ENCODE measurements at regions not wholly inside any gene's neighbourhood (a gene's known extent, or its start where the extent isn't known, plus 50 kb on each side); places are given as distances from the start of the nearest gene placed in this dataset.

- ChIA-PET CTCF (no interaction called here), POLR2A (no interaction called here)
- TF ChIP-seq CTCF (IDR thresholded peaks at IDR 0.05): no peak
- H3K9me3 Mint-ChIP-seq: no peaks in the 10 kb centered on the region
- no peak overlapping the region for H3K4me3 Mint-ChIP-seq
- DNase-seq: no peak
- Histone ChIP-seq H3K4me1 (ENCODE audit: insufficient read depth, low read length) (no peaks in the 10 kb centered on the region), H3K9me3 (ENCODE audit: control insufficient read depth in 1 of 2, insufficient read depth in 1 of 2, low read length in 2 of 2) (no peaks in the 10 kb centered on the region), H3K36me3 (ENCODE audit: insufficient read depth, low read length) (no peaks in the 10 kb centered on the region), H3K27ac (ENCODE audit: low read depth in 1 of 2, low read length in 2 of 2) (no peak overlapping the region), H3K4me3 (ENCODE audit: low read length) (no peak overlapping the region), H3K27me3 (ENCODE audit: control insufficient read depth in 1 of 2, insufficient read depth in 2 of 2, low read length in 2 of 2) (no peaks in the 10 kb centered on the region)
- ATAC-seq (ENCODE audit: poor library complexity): no peak
- no peaks in the 10 kb centered on the region for H3K4me1 Mint-ChIP-seq (ENCODE audit: low read depth)
- no peaks in the 10 kb centered on the region for H3K36me3 Mint-ChIP-seq (ENCODE audit: low read depth)
- H3K27me3 Mint-ChIP-seq: peaks cover 25% of the 10 kb centered on the region
- intact Hi-C loops (cut with DNase I, micrococcal nuclease): no loop called here
- no peak overlapping the region for H3K27ac Mint-ChIP-seq
Measured at GRCh38 chr11:8838248-8838647, 72.7 kb upstream of the AKIP1 start.

GRCh38 chr11:8839306-8839956, 71.6 kb upstream of the AKIP1 start:
- Mint-ChIP-seq H3K9me3 (no peaks in the 10 kb centered on the region), H3K4me3 (no peak overlapping the region), H3K4me1 (ENCODE audit: low read depth) (no peaks in the 10 kb centered on the region), H3K27ac (no peak overlapping the region), H3K36me3 (ENCODE audit: low read depth) (no peaks in the 10 kb centered on the region), H3K27me3 (peaks cover 25% of the 10 kb centered on the region)
- no peak for ATAC-seq (ENCODE audit: poor library complexity)
- Histone ChIP-seq H3K27ac (ENCODE audit: low read depth in 1 of 2, low read length in 2 of 2) (no peak overlapping the region), H3K36me3 (ENCODE audit: insufficient read depth, low read length) (no peaks in the 10 kb centered on the region), H3K27me3 (ENCODE audit: control insufficient read depth in 1 of 2, insufficient read depth in 2 of 2, low read length in 2 of 2) (no peaks in the 10 kb centered on the region), H3K9me3 (ENCODE audit: control insufficient read depth in 1 of 2, insufficient read depth in 1 of 2, low read length in 2 of 2) (no peaks in the 10 kb centered on the region), H3K4me3 (ENCODE audit: low read length) (no peak overlapping the region), H3K4me1 (ENCODE audit: insufficient read depth, low read length) (no peaks in the 10 kb centered on the region)
- CTCF ChIA-PET: no interaction called here
- DNase-seq: no peak
- POLR2A ChIA-PET: interaction anchor here (1.0 kb wide), 1 partner anchor 74 kb away, joined by 3 read pairs; no protein-coding TSS in a partner anchor
- intact Hi-C loops (cut with DNase I, micrococcal nuclease): no loop called here
- TF ChIP-seq CTCF (IDR thresholded peaks at IDR 0.05): no peak

GRCh38 chr11:8839957-8840945, 70.7 kb upstream of the AKIP1 start:
- Mint-ChIP-seq H3K9me3 (no peaks in the 10 kb centered on the region), H3K4me3 (no peak overlapping the region), H3K4me1 (ENCODE audit: low read depth) (no peaks in the 10 kb centered on the region), H3K27ac (no peak overlapping the region), H3K27me3 (peaks cover 24% of the 10 kb centered on the region), H3K36me3 (ENCODE audit: low read depth) (no peaks in the 10 kb centered on the region)
- no peak overlapping the region for H3K27ac ChIP-seq (ENCODE audit: low read depth in 1 of 2, low read length in 2 of 2)
- H3K36me3 ChIP-seq (ENCODE audit: insufficient read depth, low read length): no peaks in the 10 kb centered on the region
- H3K4me3 ChIP-seq (ENCODE audit: low read length): no peak overlapping the region
- ChIA-PET CTCF (no interaction called here), POLR2A (interaction anchor here (1.0 kb wide), 1 partner anchor 73 kb away, joined by 3 read pairs; no protein-coding TSS in a partner anchor)
- intact Hi-C loops (cut with DNase I, micrococcal nuclease): no loop called here
- no peak for TF ChIP-seq CTCF (IDR thresholded peaks at IDR 0.05)
- DNase-seq: no peak
- no peak for ATAC-seq (ENCODE audit: poor library complexity)
- H3K27me3 ChIP-seq (ENCODE audit: control insufficient read depth in 1 of 2, insufficient read depth in 2 of 2, low read length in 2 of 2): no peaks in the 10 kb centered on the region
- no peaks in the 10 kb centered on the region for H3K9me3 ChIP-seq (ENCODE audit: control insufficient read depth in 1 of 2, insufficient read depth in 1 of 2, low read length in 2 of 2)
- H3K4me1 ChIP-seq (ENCODE audit: insufficient read depth, low read length): no peaks in the 10 kb centered on the region

Measured in CD4-positive, alpha-beta T cell (primary cell).